DND-41 (cell line): ENCODE measurements at regions not wholly inside any gene's neighbourhood (a gene's known extent, or its start where the extent isn't known, plus 50 kb on each side); places are given as distances from the start of the nearest gene placed in this dataset.

Experiments used
- EZH2 ChIP-seq: IDR thresholded peaks from 3 replicates; pipeline ENCODE4 v1.6.1; 2012; ENCODE audit warnings: borderline replicate concordance, low read depth, mild to moderate bottlenecking, moderate library complexity, low read length, inconsistent platforms; ENCODE audit not compliant: severe bottlenecking
- TF ChIP-seq, protein P1 (sequence below): IDR thresholded peaks from 2 replicates; pipeline ENCODE4 v1.5.1; 2012; ENCODE audit warnings: borderline replicate concordance, low read length, moderate library complexity, mild to moderate bottlenecking; ENCODE audit not compliant: poor library complexity, severe bottlenecking; ENCODE audit errors: extremely low read depth

- TF ChIP-seq, protein P1, sequence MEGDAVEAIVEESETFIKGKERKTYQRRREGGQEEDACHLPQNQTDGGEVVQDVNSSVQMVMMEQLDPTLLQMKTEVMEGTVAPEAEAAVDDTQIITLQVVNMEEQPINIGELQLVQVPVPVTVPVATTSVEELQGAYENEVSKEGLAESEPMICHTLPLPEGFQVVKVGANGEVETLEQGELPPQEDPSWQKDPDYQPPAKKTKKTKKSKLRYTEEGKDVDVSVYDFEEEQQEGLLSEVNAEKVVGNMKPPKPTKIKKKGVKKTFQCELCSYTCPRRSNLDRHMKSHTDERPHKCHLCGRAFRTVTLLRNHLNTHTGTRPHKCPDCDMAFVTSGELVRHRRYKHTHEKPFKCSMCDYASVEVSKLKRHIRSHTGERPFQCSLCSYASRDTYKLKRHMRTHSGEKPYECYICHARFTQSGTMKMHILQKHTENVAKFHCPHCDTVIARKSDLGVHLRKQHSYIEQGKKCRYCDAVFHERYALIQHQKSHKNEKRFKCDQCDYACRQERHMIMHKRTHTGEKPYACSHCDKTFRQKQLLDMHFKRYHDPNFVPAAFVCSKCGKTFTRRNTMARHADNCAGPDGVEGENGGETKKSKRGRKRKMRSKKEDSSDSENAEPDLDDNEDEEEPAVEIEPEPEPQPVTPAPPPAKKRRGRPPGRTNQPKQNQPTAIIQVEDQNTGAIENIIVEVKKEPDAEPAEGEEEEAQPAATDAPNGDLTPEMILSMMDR, result no peak
- no peak for TF ChIP-seq EZH2
Observed at GRCh38 chr10:6924166-6924565, 344.1 kb upstream of the PRKCQ start.
